Cortex of kidney (tissue), 1 donor: ENCODE measurements at regions not wholly inside any gene's neighbourhood (a gene's known extent, or its start where the extent isn't known, plus 50 kb on each side); places are given as distances from the start of the nearest gene placed in this dataset.

Source experiments
- DNase-seq: peaks from one replicate; lab custom pipeline; 2025; lab: John Stamatoyannopoulos, UW

DNA sequence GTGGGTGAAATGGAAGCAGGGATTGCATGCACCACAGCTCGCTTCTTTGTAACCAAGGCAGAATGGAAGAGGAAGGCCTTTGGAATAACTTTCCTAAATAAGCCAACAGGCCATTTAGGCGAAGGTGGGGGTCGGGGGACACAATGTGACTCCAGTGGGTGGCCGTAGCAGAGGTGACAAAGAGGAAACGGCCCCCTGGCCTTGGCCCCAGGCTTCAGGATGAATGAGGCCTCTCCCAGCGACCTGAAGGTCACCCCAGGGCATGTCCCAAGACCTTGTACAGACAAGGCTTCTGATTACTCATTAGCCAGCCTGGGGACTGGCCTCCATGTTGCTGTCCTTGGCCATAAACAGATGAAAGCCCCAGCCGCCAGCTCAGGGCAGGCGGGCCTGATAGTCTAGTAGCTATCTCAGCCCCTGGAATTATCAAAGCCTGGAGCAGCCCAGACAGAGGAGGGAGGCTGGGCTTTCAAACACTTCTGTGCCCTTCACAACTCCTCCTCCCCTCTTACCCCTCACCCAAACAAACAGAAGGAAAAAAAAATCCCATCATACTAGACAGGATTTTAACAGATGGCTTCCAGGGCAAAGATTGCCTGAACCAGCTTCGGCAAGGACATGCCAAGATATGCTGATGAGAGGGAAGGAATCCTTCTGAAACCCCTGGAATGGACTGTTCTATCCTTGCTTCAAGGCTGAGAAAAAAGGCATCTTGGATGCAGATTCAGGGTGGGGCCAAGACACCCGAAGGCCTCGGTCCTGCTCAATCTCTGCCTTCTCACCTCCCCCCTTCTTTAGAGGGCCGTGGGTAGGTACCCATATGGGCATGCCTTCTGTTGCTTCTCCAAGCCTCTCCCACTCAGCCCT is 142.3 kb upstream of the PARP11 start:
- no peak for DNase-seq

DNA sequence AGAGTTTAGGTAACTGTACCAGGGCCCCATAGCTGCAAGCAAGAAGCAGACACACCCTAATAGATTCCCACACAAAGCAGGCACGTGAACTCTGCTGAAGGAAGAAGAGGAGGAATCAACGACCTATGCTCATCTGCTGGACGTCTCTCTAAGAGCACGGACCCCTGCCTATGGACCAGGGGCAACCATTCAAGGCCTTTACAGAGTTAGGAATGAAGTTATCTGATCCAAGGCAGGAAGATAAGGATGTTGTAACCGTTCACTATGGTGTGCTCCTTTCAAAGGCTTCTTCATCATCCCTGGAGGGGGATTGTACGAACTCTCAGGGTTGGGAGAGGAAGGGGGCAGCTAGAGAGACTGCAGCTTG is 141.6 kb upstream of the PARP11 start:
- no peak for DNase-seq

GRCh38 chr12:4014444-4014843 is 141.2 kb upstream of the PARP11 start:
- DNase-seq: no peak

- DNase-seq: no peak
Measured at GRCh38 chr12:4012977-4013968, 140.1 kb upstream of the PARP11 start.

GRCh38 chr12:4012073-4012472 is 138.9 kb upstream of the PARP11 start:
- DNase-seq: no peak

DNA sequence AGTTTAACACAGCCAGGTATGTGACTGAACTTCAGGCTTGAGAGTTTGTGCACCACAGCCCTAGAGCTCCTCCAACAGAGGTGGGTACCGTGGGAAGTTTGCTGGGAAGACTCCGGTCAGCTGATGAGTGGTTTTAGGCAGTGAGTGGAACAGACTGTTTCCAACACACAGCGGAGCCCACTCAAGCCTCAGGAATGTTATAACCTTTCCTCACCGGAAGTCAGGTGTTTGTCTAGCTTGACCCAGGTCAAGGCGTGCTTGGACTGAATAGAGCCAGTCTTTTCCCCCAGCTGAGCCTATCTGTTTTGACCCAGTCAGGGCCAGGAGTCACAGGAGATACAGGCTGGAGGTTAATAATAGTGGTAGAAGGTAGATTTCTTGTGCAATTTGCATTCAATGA is 138.4 kb upstream of the PARP11 start:
- no peak for DNase-seq

- DNase-seq: no peak
Measured at GRCh38 chr12:4009979-4010704, 136.9 kb upstream of the PARP11 start.

DNA sequence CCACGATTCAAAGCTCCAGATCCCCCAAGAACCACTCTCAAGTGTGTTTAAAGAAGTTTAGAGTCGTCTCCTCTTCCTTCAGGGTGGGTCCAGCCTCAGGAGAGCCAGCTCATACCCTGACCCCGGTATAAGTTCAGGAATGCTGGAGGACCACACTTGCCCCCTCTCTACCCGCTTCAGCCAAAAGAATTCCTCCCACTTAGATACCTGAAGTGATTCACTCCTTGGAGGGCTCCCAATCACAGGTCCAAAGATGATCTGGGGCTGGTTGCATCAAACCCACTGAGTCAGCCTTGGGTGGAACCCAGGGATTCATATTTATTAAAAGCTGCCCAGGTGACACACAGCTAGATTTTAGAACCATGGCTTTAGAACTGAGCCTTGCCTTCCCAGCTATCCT is 133.5 kb upstream of the PARP11 start:
- DNase-seq: no peak

DNA sequence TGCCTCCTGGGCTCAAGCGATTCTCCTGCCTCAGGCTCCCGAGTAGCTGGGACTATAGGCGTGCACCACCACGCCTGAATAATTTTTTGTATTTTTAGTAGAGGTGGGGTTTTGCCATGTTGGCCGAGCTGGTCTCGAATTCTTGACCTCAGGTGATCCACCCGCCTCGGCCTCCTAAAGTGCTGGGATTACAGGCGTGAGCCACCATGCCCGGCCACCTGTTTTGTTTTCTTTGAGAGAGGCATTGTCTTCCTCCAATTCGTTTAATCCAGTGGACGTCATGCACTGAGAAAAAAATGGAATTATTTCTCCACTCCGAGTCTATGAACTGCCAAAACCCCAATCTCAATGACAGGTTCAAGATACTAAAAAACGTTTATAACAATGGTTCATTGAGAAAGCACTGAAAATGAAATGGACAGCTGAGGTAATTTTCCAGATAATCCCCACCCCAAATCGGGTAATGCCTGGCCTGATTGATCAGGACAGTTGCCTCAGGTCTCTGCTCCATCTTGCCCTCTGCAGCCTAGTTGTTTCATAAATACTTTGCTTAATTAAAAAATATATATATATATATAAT is 132.7 kb upstream of the PARP11 start:
- DNase-seq: no peak

DNA sequence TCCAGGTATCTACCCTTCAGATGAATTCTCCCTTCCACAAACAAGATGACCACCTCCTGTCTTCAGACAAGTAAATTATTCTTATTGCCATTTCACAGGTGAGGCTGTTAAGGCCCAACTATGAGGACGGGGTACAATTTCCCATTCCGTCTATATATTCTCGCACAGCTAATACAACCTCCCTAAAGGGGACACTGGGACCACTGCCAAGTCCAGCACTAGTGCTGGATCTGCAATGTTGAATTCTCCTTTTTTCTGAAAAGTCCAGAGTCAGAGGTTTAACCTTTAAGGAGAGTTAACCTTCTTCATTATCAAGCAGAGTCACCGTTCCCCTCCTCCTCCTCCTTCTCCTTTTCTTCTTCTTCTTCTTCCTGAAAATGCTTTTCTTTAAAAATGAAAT is 130.4 kb upstream of the PARP11 start:
- DNase-seq: no peak

GRCh38 chr12:4002601-4003000 is 129.4 kb upstream of the PARP11 start:
- no peak for DNase-seq

DNA sequence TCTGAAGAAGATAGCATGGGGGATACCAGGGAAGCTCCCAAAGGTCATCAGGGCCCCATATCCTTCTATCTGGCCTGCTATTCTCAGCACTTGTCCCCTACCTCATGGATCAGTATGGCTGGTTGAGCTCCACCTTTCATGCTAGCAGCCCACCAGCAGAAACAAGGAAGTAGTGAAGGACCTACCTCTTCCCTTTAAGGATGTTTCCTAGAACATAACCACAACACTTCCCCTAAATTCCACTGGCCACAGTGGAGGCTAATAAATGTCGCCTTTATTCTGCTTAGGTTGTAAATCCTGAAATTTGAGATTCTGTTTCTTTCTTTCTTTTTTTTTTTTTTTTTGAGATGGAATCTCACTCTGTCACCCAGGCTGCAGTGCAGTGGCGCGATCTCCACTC is 128.6 kb upstream of the PARP11 start:
- DNase-seq: no peak

- no peak for DNase-seq
Measured at GRCh38 chr12:4001031-4001430, 127.8 kb upstream of the PARP11 start.

DNA sequence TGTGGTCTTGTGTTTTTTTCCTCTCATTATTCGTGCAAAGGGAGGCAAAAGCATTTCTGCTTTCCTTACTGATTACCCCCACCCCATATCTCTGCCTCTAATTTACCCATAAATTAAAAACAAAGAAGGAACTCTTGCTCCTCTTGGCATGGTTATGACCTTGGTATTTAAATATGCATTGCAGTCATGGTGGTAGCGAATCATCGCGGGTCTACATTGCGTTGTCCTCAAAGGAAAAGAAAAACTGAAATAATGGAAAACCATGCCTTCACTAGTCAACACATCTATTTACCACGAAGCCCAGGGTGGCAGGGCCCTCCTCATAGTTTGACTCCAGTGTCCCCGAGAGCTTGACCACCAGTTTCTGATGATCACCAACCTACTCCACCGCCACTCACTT is 126.7 kb upstream of the PARP11 start:
- DNase-seq: no peak

- DNase-seq: no peak
Measured at GRCh38 chr12:3998968-3999792, 126.0 kb upstream of the PARP11 start.

- no peak for DNase-seq
Measured at GRCh38 chr12:3998397-3998796, 125.2 kb upstream of the PARP11 start.

DNA sequence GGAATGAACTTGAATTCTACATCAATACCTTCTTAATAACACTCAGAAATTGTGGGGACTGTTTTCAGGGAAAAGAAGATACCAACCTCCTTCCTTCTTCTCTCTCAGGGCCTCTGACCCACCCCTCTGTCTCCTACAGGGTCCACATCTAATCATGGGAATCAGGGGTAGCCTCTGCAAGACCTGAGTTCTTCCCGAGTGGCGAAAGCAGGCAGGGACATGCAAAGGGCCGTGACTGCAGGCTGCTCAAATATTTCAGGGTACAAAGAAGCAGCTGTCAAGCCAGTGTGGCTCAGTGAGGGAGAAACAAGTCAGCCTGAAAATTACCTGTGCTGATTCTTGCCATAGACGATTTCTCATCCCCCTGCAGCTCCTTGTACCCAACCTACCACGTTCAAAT is 123.1 kb upstream of the PARP11 start:
- DNase-seq: no peak

DNA sequence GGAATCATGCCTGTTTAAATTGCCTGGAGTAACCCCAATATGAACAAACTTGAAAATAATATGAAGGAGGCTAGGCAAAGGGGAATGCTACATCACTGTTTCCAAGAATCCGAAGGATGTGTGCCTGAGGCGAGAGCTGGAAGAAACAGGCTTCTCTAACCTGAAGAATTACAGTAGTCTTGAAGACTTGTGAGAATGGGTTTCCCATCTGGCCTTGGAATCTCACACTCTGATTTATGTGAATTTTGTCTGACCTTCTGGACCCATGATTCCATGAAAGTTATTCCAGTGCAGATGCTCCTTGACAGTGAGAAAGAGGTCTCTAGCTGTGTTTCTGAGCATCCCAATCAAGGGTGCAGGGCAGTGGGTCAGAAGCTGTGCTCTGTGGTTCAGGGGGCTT is 122.1 kb upstream of the PARP11 start:
- DNase-seq: no peak

- no peak for DNase-seq
Measured at GRCh38 chr12:3994500-3994899, 121.3 kb upstream of the PARP11 start.

GRCh38 chr12:3992945-3993344 is 119.7 kb upstream of the PARP11 start:
- no peak for DNase-seq
